GM04503 (cell line): ENCODE measurements at regions not wholly inside any gene's neighbourhood (a gene's known extent, or its start where the extent isn't known, plus 50 kb on each side); places are given as distances from the start of the nearest gene placed in this dataset.
"Not testable (repeated sequence)": the region's sequence is repeated elsewhere in the genome, so short reads cannot be mapped to it uniquely, and the experiment has no call there.

Experiments
- DNase-seq: peaks from one replicate; pipeline ENCODE4 v3.0.0-alpha.2; 2012; ENCODE audit warnings: low read depth

DNA sequence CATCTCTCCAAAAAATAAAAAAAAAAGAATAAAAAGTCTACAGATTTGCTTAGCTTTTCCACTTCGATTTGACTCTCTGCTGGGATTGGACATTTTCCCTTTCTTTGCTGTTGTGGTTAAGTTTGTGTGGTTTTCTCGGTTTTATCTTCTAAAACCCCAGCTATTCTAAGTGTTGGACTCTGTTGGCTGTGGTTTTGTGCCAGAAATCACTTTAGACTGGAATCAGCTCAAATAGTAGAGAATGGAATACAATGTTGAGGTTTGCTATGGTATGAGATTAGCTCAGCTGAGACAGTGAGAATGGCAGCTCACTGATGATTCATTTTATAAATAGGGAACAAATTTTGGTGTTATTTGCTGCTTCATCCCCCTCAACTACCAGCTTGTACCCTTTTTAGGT is 116.0 kb downstream of the BUB3 start:
- peak; percentile 59 for DNase-seq

- no peak for DNase-seq
Observed at GRCh38 chr10:123270806-123271205, 116.6 kb downstream of the BUB3 start.

DNA sequence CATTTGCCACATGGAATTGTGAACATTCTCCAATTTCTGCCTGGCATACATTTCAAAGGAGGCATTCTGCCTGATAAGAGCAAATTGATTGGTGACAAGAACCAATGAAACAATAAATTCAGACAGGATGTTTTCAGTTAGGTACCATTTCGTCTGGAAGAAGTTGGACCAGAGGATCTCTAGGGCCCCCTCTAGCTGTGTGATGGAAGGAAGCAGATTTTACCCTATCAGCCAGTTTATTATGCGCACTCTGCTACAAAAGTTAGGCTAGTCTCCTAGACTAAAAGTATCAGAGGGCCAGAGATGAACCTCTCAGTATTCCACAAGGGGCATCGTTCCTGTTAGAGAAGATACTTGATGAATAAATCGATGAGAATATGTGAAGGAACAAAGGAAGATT is 118.0 kb downstream of the BUB3 start:
- no peak for DNase-seq

DNA sequence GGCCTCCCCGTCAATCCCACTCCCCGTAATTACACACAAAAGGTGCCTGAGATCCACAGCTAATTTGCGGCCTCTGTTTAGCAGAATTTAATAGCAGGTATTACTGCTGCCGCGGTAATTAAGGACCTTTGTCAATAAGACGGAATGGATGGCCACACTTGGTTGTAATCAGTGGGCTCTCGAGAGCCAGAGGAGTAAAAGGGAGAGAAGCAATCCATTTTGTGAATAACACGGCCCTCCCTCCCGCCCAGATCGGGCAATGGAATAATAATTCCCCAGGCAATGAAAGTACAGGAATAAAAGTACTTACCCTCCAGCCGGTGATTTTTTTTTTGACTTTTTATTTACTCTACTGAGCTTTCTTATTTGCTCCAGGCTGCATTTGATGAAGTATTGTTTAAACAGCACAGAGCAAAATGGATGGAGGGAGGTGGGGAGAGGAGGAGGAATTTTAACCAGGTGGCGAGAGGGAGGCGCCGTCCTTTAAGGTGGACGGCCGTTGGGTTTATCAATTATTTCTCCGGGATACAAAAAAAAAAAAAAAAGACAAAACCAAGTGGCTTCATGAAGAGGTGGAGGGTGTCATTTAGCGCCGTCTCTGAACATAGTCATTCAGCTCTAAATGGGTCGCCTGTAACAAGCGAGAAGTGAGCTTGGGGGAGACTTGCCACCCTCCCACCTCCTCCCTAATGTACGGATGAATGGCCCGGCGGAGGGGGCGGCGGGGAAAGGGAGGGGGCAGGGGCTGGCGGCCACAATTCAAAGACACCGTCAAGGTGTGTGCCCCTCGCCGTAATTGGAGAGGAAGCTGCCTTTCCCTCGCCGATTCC is 120.3 kb downstream of the BUB3 start:
- DNase-seq = no peak

DNA sequence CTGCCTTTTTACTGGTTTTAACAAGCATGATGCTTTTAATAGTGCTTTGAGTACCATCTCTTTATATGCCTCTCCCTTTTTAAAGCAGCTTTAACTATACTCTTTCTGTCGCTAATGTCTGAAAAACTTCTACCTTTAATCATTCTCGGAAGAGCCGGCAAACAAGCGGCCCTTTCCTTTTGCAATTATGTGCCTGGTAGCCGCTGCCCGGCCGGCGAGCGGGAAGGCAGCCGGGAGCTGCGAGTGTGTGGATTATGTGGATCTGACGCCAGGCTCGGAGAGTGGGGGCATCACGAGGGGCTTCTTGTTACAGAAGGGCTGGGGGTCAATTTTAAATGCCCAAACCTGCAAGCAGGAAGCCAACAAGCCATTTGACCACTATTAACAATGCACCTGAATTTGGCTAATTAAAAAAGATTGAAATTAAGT is 120.9 kb downstream of the BUB3 start:
- DNase-seq = no peak

GRCh38 chr10:123278445-123278844 is 124.2 kb downstream of the BUB3 start:
- no peak for DNase-seq

- DNase-seq = not testable (repeated sequence)
Observed at GRCh38 chr10:123283371-123283770, 129.2 kb downstream of the BUB3 start.

- no peak for DNase-seq
Observed at GRCh38 chr10:123284022-123284421, 129.8 kb downstream of the BUB3 start.

DNA sequence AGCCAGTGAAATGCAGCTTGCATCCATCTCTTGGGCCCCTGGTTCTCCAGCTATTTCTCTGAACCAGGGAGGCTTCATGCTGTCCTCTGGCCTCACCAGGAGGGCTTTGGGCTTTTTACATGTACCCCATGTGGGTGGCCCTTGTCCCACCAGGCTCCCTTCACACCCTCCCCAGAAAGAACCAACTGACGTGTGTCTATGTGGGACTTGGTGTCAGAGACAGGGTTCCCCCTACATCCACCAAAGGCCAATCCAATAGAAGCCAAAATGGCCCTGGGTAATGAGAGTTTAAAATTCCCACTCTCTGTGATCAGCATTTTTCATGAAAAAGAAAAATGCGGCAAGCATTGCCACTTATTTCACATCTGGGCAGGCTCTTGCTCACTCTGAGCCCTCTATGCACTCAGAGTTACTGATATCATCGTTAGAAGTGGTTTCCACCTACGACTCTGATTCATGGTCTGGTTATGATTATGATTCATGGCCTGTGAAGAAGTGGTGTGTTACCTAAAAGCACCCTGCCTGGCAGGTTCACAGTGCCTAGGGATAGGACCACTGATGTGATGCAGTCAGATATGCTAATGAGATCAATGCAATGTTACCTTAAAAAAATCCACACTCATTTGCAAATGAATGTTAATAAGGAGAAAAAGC is 133.5 kb downstream of the BUB3 start:
- no peak for DNase-seq

- no peak for DNase-seq
Observed at GRCh38 chr10:123289432-123289831, 135.2 kb downstream of the BUB3 start.

DNA sequence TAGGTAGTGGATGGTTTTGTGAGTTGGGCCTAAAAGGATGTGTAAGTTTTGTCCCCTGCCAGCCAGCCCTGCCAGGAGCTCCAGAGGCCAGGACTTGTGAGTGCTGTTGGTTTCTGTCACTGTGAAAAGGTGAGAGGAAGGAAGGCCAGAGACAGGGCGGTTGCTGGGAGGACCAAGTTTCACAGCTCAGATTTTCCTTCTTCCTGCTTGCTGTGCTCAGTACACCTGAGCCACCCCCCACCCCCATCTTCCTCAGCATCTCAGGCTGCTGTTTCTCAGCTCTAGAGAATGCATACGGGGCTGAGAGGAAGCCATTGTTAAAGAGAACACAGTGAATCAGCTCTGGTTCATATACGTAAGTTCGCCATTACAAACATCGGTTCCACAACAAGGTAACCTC is 139.9 kb downstream of the BUB3 start:
- DNase-seq = no peak

- DNase-seq = no peak
Observed at GRCh38 chr10:123294886-123295285, 140.7 kb downstream of the BUB3 start.

- DNase-seq = no peak
Observed at GRCh38 chr10:123295644-123296043, 141.4 kb downstream of the BUB3 start.

DNA sequence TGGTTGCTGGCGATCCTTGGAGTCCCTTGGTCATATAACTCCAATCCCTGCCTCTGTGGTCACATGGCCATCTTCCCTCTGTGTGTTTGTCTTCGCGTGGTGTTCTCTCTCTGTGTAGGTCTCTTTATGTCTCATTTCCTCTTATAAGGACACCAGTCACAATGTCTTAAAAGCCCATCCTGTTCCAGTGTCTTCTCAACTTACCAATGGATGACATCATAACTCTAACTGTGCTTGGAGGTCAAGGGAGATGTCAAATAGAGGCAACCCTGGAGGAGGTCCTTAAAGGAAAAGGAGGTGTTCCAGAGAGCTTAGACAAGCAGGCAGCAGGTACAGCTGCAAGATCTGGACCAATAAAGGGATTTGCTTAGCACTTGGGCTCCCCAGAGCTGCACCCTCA is 143.0 kb downstream of the BUB3 start:
- no peak for DNase-seq

- DNase-seq = no peak
Observed at GRCh38 chr10:123298583-123298982, 144.4 kb downstream of the BUB3 start.

- no peak for DNase-seq
Observed at GRCh38 chr10:123299598-123299997, 145.4 kb downstream of the BUB3 start.

DNA sequence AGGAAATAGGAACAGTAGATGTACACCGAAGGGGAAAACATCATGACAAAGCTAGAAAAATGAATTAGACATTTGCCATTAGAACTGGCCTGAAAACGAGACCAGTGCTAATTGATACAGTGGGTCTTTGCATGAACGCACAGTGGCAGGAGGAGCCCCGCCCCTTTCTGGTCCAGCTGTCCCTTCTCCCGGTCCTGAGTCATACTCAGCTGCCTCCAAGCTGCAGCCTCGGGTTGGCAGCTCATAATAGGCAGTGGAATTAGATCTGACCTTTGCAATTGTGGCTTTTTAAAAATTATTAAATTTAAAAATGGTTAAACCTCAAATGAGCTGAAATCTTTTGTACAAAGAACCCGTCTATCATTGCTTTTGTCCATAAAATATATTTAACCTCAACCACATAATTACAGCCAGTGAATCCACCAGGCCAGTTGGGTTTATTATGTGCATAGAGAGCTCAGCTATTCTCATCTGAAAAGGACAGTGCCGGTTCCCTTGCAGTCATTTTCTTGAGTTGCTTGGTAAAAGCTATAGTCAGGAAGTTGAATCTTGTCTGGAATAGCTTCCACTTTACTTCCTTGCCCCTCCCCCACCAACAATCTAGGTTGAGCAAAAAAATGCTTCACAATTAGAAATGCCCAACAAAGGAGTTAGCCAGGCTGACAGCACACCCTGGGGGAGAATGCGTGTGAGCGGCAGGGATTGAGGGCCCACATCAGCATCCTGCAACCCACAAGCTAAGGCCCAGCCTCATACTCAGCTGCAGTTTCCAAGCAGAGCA is 147.1 kb downstream of the BUB3 start:
- DNase-seq = no peak

DNA sequence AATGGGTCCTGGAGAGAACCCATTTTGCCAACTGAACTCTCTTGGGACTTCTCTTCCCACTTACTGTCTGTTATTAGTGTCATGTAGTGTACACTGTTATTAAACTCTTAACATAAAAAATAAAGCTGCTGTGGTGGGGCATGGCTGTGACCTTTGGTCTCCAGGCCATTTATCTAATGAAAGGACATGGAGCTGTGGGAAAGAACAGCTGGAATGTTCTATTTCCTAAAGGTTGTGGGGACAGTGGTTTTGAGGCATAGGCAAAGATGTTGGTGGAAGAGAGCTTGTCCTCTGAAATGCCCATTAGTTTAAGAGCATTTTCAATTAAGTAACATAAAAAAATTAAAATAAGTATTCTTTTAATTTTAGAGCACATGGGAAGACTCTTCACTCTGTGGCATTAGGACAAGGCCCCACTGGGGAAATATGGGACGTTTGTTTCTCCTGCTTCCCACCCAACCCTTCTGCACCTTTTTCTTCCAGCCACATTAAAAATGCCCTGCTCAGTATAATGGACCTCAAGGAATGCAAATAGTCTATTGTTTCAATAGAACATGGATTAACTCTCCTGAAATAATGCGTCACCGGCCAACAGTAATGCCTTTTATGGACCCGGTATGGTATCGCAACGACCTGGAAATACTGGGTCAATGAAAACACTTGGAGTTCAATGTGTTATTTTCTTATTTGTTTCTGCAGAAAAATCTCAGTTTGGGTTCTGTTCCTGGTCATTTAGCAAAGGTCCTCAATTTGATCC is 149.6 kb downstream of the BUB3 start:
- DNase-seq = no peak

DNA sequence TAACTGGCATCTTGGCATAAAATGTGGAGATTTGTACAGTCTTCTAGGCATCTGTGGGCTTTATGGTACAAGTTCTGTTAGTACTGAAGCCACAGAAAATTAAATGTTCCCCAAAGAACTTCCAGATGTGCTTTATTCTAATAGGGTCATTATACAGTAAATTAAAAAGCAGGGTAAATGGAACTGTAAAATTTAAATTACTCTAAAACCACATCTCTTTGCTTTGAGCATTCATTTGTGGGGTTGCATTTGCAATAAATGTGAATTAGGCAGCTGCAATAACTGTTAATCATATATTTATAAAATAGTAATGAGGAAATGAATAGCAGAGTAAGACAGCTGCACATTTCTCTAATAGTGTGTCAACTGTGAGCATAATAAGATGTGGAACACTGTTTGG is 151.5 kb downstream of the BUB3 start:
- DNase-seq = no peak

DNA sequence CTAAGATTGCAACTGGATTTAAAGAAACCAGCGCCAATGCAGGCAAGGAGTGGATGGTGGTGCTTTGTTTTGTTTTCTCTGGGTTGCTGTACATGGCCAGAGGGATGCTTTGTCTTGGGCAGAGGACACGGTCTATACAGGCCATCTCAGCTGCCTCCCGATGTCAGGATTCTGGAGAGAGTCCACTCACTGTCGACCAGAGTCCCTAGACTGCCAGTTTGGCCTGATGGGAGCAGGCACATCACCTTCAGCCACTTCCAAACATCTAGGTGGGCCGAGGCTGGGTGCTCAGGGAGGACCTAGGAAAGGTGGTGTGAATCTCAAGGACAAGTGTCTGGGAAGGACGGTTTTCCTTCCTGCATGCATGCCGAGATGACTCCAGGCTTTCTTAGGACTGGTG is 152.1 kb downstream of the BUB3 start:
- no peak for DNase-seq

DNA sequence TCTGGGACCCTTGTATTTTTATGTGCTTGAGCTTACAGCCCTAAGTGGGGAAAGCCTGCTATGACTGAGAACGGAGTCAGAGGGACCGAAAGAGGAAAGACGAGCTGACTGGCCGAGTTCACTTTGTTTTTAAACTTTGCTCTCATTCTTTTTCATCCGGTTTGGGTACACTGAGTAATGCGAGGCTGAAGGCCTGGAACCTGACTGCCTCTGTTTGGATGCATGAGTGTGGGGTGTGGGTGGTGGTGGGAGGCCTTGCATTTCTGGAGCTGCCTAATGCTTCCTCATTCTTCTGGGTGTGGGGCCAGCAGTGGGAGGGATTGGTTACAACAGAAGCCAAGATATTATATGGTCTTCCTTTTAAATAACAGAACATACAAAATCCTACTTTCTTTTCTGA is 155.5 kb downstream of the BUB3 start:
- DNase-seq = no peak

- no peak for DNase-seq
Observed at GRCh38 chr10:123316776-123317175, 162.6 kb downstream of the BUB3 start.
